GM12801 (cell line): ENCODE measurements at regions not wholly inside any gene's neighbourhood (a gene's known extent, or its start where the extent isn't known, plus 50 kb on each side); places are given as distances from the start of the nearest gene placed in this dataset.

Source experiments
- TF ChIP-seq, protein P1 (sequence below): IDR thresholded peaks from one replicate; pipeline ENCODE4 v1.5.1; 2011; ENCODE audit warnings: control low read depth; ENCODE audit not compliant: insufficient read length; ENCODE audit errors: extremely low read depth

- TF ChIP-seq, protein P1, sequence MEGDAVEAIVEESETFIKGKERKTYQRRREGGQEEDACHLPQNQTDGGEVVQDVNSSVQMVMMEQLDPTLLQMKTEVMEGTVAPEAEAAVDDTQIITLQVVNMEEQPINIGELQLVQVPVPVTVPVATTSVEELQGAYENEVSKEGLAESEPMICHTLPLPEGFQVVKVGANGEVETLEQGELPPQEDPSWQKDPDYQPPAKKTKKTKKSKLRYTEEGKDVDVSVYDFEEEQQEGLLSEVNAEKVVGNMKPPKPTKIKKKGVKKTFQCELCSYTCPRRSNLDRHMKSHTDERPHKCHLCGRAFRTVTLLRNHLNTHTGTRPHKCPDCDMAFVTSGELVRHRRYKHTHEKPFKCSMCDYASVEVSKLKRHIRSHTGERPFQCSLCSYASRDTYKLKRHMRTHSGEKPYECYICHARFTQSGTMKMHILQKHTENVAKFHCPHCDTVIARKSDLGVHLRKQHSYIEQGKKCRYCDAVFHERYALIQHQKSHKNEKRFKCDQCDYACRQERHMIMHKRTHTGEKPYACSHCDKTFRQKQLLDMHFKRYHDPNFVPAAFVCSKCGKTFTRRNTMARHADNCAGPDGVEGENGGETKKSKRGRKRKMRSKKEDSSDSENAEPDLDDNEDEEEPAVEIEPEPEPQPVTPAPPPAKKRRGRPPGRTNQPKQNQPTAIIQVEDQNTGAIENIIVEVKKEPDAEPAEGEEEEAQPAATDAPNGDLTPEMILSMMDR: no peak
Observed at GRCh38 chr7:118298771-118299170, 74.3 kb downstream of the ANKRD7 start.

GRCh38 chr7:118300177-118300576, 75.7 kb downstream of the ANKRD7 start:
- TF ChIP-seq, protein P1: no peak

- TF ChIP-seq, protein P1: no peak
Observed at GRCh38 chr7:118304100-118304499, 79.6 kb downstream of the ANKRD7 start.

DNA sequence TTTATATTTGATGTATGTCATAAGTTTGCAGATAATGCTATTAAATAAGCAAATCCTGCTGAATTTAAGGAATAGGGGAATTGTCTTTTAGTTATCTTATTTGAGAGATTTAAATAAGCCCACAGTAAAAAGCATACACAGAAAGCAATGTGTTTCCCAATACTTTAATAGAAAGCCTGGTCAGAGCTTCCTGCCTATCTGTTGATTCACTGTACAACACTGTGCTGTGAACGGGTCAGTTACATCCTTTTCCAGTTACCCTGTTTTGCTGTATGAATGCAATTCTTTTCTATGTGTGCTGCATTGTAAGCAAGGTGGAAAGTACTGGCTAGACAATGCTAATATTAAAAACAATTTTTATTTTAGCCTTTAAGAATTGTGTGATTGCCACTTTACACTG, 81.2 kb downstream of the ANKRD7 start:
- TF ChIP-seq, protein P1: no peak

DNA sequence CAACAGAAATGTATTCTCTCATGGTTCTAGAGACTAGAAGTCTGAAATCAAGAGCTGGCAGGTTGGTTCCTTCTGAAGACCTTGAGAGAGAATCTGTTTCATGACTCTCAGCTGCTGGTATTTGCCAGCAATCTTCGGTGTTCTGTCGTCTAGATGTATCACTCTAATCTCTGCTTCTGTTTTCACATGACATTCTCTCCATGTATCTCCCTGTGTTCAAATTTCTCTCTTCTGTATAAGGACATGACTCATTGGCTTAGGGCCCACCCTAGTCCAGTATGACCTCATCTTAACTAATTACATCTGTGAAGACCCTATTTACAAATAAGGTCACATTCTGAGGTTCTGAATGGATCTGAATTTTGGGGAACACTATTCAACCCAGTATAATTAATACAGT, 82.3 kb downstream of the ANKRD7 start:
- TF ChIP-seq, protein P1: no peak

DNA sequence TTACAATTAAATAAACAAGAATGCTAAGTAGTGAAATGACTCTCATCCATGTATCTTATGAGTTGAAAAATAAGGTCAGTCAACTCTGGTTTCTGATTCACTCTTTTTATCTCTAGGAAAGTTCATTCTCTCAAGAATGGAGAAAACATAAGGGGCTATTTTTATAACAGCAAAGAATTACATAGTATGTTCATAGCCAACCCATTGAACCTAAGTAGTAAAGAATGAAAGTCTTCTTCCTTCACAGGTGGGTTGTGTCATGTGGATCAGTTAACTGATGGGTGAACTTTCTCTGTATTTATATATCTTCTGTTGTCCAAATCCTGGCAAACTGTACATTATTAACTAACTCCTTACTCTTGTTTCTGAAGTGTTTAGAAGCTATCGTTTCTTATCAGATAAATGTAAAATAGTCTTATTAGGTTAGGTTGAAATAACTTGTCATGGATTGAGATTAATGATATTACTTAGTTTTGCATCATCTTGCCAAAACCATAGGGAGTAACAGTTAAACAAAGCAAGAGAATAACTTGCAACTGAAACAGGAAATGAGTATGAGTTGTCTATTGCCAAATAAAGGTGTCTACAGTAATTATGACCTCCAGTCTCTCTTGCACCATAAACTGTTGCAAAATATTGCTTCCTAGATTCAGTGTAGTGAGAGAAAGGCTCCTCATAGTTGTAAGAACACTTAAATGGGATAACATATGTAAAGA, 86.8 kb downstream of the ANKRD7 start:
- TF ChIP-seq, protein P1: no peak

- TF ChIP-seq, protein P1: no peak
Observed at GRCh38 chr7:118312051-118312450, 87.5 kb downstream of the ANKRD7 start.

GRCh38 chr7:118312966-118313365, 88.5 kb downstream of the ANKRD7 start:
- TF ChIP-seq, protein P1: no peak
